Esophagus muscularis mucosa (tissue), 4 donors: ENCODE measurements at regions not wholly inside any gene's neighbourhood (a gene's known extent, or its start where the extent isn't known, plus 50 kb on each side); places are given as distances from the start of the nearest gene placed in this dataset.

Source experiments
- DNase-seq: peaks from one replicate; pipeline ENCODE4 v3.0.0-alpha.2; 2017; ENCODE audit errors: extremely low spot score
- H3K27ac ChIP-seq, 4 donors: fragments of 200-600 bp; sonication (generic); replicated peaks in 1 of 4; 1 replicate in 3 of 4; 2 replicates in 1 of 4; pipeline ENCODE4 v1.5.1; 2016 to 2019; ENCODE audit warnings: mild to moderate bottlenecking in 1 of 4
- H3K27me3 ChIP-seq, 4 donors: fragments of 200-600 bp; sonication (generic); one replicate each; pipeline versions ENCODE4 v1.5.1 to v1.6.0; 2016 to 2019
- H3K36me3 ChIP-seq, 4 donors: fragments of 200-600 bp; sonication (generic); one replicate each; pipeline ENCODE4 v1.5.1; 2016 to 2019
- H3K4me1 ChIP-seq, 4 donors: fragments of 200-600 bp; sonication (generic); one replicate each; pipeline ENCODE4 v1.5.1; 2016 to 2019
- H3K4me3 ChIP-seq, 4 donors: fragments of 200-600 bp; sonication (generic); 1 replicate in 2 of 4; 2 replicates in 2 of 4; pipeline ENCODE4 v1.5.1; 2016 to 2019; ENCODE audit warnings: mild to moderate bottlenecking in 4 of 4, moderate library complexity in 1 of 4
- H3K9me3 ChIP-seq, 4 donors: fragments of 200-600 bp; sonication (generic); 1 replicate in 3 of 4; 2 replicates in 1 of 4; pipeline ENCODE4 v1.5.1; 2016 to 2019
- EP300 ChIP-seq: sonication (generic); formaldehyde crosslinking; IDR thresholded peaks from one replicate; pipeline ENCODE4 v1.6.1; 2017; ENCODE audit warnings: antibody characterized with exemption
- POLR2A ChIP-seq: fragments of 450-650 bp; IDR thresholded peaks from one replicate; pipeline ENCODE4 v1.6.1; 2017; ENCODE audit warnings: antibody characterized with exemption, moderate library complexity, mild to moderate bottlenecking, low read depth
- POLR2AphosphoS5 ChIP-seq, 2 donors: sonication (generic); formaldehyde crosslinking; IDR thresholded peaks; one replicate each; pipeline ENCODE4 v1.6.1; 2017; ENCODE audit warnings: antibody characterized with exemption in 2 of 2
- WGBS: methylation state at CpG from one replicate; pipeline ENCODE4 v1.1.5; 2018; 5-methylcytosine and 5-hydroxymethylcytosine counted together
- intact Hi-C: fragments of 100-400 bp; cut with DNase I; formaldehyde crosslinking; loops from one replicate; pipeline ENCODE4 v1.15.1; 2023
- TF ChIP-seq, protein P1 (sequence below), 3 experiments: fragments of 200-600 bp in 2 of 3; fragments of 450-650 bp in 1 of 3; sonication (generic) in 2 of 3; IDR thresholded peaks; one replicate each; pipeline ENCODE4 v1.5.1; 2017 to 2019; ENCODE audit warnings: antibody characterized with exemption in 3 of 3, mild to moderate bottlenecking in 2 of 3, moderate library complexity in 1 of 3

DNA sequence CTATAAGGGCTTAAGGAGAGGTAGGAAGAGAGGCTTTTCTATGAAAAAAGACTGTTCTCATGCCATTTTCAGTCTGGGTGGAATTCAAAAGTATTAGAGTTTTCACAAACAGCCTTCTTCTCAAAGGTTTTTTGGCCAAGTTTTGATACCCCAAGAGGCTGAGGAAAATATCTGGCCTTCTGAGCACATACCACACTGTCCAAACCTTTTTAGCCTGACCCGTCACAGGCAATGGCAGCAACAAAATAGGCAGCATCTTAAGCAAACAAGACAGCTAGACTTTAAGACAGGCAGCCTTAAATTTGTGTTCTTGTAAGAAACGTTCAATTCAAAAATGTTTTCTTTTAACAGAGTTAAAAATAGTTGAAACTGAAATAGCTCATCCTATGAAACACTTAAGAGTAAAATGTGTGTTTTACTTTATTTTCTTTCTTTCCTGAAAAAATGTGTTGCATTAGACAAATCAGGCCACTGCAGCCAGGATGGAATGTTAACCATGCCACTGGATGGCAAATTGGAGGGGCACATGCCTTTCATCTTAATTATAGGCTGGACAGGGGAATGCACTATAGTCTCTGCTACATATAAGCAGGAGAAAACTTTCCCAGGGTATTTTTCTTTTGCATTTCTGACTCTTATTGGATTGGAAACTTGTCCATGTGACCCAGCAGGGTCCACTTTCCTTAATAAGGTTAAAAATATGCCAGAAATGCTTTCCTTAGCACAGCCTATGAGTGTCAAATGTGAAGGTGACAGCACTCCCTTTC lies 315.0 kb downstream of the TGFB2 start:
- intact Hi-C loops, result no loop called here
- no peak overlapping the region for H3K27ac ChIP-seq
- peaks cover 0 to 17% (median 8%) of the 10 kb centered on the region in 4 donors for H3K4me1 ChIP-seq
- H3K36me3 ChIP-seq, result no peaks in the 10 kb centered on the region
- H3K27me3 ChIP-seq, result no peaks in the 10 kb centered on the region
- no peak for DNase-seq
- TF ChIP-seq POLR2A (no peak), EP300 (no peak), POLR2AphosphoS5 (IDR thresholded peaks at IDR 0.05) (no peak)
- TF ChIP-seq, protein P1, sequence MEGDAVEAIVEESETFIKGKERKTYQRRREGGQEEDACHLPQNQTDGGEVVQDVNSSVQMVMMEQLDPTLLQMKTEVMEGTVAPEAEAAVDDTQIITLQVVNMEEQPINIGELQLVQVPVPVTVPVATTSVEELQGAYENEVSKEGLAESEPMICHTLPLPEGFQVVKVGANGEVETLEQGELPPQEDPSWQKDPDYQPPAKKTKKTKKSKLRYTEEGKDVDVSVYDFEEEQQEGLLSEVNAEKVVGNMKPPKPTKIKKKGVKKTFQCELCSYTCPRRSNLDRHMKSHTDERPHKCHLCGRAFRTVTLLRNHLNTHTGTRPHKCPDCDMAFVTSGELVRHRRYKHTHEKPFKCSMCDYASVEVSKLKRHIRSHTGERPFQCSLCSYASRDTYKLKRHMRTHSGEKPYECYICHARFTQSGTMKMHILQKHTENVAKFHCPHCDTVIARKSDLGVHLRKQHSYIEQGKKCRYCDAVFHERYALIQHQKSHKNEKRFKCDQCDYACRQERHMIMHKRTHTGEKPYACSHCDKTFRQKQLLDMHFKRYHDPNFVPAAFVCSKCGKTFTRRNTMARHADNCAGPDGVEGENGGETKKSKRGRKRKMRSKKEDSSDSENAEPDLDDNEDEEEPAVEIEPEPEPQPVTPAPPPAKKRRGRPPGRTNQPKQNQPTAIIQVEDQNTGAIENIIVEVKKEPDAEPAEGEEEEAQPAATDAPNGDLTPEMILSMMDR (IDR thresholded peaks at IDR 0.05), result no peak
- 48% methylated on average over 2 of the region's 2 CpGs for WGBS
- H3K4me3 ChIP-seq, result no peak overlapping the region
- H3K9me3 ChIP-seq, result no peaks in the 10 kb centered on the region

DNA sequence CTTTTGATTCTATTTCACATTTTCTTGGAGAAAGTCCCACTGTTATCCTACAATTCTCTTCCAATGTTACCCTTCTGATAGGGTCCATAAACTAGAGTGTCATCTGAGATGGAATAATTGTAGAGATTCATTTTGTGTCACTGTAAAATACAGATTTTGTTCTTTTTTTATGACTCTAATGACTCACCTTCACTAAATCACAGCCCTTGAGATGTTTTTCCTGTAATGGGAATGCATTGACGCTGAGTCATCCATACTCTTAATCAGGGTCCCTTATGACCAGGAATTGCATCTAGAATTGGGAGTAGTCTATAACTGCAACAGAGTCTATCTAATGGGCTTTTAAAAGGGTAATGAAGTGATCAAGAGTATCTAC lies 315.5 kb downstream of the TGFB2 start:
- 93% methylated on average over 1 of the region's 1 CpG for WGBS
- intact Hi-C loops, result no loop called here
- H3K4me3 ChIP-seq, result no peak overlapping the region
- no peak for TF ChIP-seq POLR2AphosphoS5 (IDR thresholded peaks at IDR 0.05)
- TF ChIP-seq, protein P1 (IDR thresholded peaks at IDR 0.05), result no peak
- TF ChIP-seq POLR2A, result no peak
- no peak for TF ChIP-seq EP300
- H3K4me1 ChIP-seq, result peaks cover 0 to 23% (median 13%) of the 10 kb centered on the region in 4 donors
- no peaks in the 10 kb centered on the region for H3K9me3 ChIP-seq
- DNase-seq, result no peak
- H3K36me3 ChIP-seq, result no peaks in the 10 kb centered on the region
- H3K27me3 ChIP-seq, result no peaks in the 10 kb centered on the region
- H3K27ac ChIP-seq, result no peak overlapping the region

DNA sequence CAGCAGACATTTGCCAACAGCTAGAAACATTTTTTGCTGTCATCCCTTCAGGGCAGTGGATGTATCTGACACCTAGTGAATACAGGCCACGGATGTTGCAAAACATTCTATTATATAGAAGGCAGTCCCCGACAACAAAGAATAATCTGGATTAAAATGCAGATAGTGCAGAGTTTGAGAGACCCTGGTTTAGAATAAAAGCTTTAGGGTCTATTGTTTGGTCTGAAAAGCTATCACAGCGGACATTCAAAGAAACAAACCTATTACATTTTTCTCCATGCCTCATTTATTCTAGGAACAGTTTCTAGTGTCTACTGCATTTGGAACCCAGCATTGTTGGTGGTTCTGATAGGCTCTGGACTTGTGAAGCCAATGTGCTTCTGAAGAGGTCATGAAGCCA lies 316.3 kb downstream of the TGFB2 start:
- intact Hi-C loops, result no loop called here
- peaks cover 0 to 25% (median 15%) of the 10 kb centered on the region in 4 donors for H3K4me1 ChIP-seq
- no peak overlapping the region for H3K27ac ChIP-seq
- 90% methylated on average over 3 of the region's 3 CpGs for WGBS
- no peak for DNase-seq
- H3K27me3 ChIP-seq, result no peaks in the 10 kb centered on the region
- no peaks in the 10 kb centered on the region for H3K36me3 ChIP-seq
- H3K9me3 ChIP-seq, result no peaks in the 10 kb centered on the region
- TF ChIP-seq POLR2A (no peak), POLR2AphosphoS5 (IDR thresholded peaks at IDR 0.05) (no peak)
- H3K4me3 ChIP-seq, result no peak overlapping the region

DNA sequence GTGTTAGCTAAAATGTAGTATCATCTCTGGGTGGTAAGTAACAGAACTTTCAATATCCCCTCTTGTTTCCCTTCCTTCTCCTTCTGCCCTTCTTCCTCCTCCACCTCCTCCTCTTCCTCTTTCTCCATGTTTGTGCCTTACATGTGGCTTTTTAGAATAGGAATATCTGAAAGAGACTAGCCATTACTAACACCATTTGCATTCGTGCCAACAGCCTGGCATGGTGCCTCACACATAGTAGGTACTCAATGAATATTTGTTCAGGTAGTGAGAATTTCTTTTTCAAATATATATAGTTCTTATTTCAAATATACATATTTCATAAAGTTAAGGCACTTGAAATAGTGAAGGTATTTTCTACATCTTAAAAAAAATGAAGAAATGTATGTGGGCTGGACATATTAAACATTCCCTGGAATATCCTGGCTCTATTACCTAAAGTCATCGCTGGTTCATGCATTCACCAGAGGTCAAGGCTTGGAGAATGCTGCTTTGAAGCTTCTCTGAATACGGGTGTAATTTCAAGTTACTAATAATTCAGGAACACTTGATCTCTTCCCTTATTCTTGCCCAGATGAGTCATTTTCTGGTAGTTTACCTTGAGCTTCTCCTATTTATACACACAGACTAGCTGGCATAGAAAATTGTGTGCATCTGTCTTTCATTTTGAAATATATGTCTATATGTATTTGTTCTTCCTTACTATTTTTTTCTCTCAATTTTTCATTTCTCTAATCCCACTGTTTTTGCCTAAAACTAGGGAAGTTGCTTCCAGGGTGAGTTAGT lies 319.4 kb downstream of the TGFB2 start:
- Histone ChIP-seq H3K27me3 (no peaks in the 10 kb centered on the region), H3K36me3 (no peaks in the 10 kb centered on the region), H3K27ac (peak overlapping the region; percentile 16 to 69 (median 42)), H3K4me1 (peaks cover 0 to 25% (median 12%) of the 10 kb centered on the region in 4 donors), H3K4me3 (no peak overlapping the region), H3K9me3 (no peaks in the 10 kb centered on the region)
- TF ChIP-seq POLR2A (no peak), EP300 (no peak)
- TF ChIP-seq, protein P1 (IDR thresholded peaks at IDR 0.05), result no peak
- intact Hi-C loops, result no loop called here
- WGBS, result 57% methylated on average over 3 of the region's 3 CpGs
- DNase-seq, result no peak

DNA sequence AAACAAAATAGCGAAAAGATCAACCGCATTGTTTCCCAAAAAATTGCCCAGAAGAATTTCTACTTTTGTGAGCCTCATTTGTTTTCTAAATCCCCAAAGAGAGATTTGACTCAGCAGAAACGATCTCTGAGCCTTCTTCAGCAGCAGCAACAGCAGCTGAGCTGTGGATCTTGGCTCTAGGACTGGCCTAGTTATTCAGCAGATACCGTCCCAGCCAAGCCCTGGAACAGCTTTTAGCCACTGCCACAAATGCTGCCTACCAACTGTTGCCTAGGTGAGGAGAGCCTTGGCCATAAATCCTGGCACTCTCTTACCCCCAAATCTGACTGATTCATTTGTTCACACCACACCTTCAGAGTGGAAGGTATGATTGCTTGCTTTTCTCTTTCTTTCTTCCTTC lies 320.1 kb downstream of the TGFB2 start:
- DNase-seq, result no peak
- Histone ChIP-seq H3K27me3 (no peaks in the 10 kb centered on the region), H3K27ac (peak overlapping the region; percentile 16 to 69 (median 42)), H3K36me3 (no peaks in the 10 kb centered on the region), H3K4me3 (no peak overlapping the region), H3K9me3 (no peaks in the 10 kb centered on the region), H3K4me1 (peaks cover 0 to 21% (median 12%) of the 10 kb centered on the region in 4 donors)
- intact Hi-C loops, result no loop called here
- 36% methylated on average over 4 of the region's 4 CpGs for WGBS
- TF ChIP-seq POLR2AphosphoS5 (IDR thresholded peaks at IDR 0.05), result peak in 1 of 2 donors; percentile 39
- TF ChIP-seq, protein P1 (IDR thresholded peaks at IDR 0.05), result no peak
- no peak for TF ChIP-seq EP300
- no peak for TF ChIP-seq POLR2A
